Activated gamma-delta T cell (primary cell): ENCODE measurements at regions not wholly inside any gene's neighbourhood (a gene's known extent, or its start where the extent isn't known, plus 50 kb on each side); places are given as distances from the start of the nearest gene placed in this dataset.

ENCODE experiments used
- DNase-seq: peaks from one replicate; lab custom pipeline; 2025; lab: John Stamatoyannopoulos, UW

- no peak for DNase-seq
Measured at GRCh38 chr12:126191949-126192348, 1126.7 kb downstream of the AACS start.

GRCh38 chr12:126193190-126193589 is 1128.0 kb downstream of the AACS start:
- DNase-seq: no peak

- no peak for DNase-seq
Measured at GRCh38 chr12:126196263-126196662, 1131.0 kb downstream of the AACS start.

- no peak for DNase-seq
Measured at GRCh38 chr12:126198516-126198915, 1133.3 kb downstream of the AACS start.

GRCh38 chr12:126198966-126199692 is 1133.9 kb downstream of the AACS start:
- DNase-seq: no peak

GRCh38 chr12:126201981-126202537 is 1136.8 kb downstream of the AACS start:
- DNase-seq: no peak

GRCh38 chr12:126204326-126204725 is 1139.1 kb downstream of the AACS start:
- DNase-seq: no peak

- DNase-seq: no peak
Measured at GRCh38 chr12:126210026-126210425, 1144.8 kb downstream of the AACS start.

GRCh38 chr12:126210448-126210847 is 1145.2 kb downstream of the AACS start:
- no peak for DNase-seq

- no peak for DNase-seq
Measured at GRCh38 chr12:126212824-126213223, 1147.6 kb downstream of the AACS start.

- no peak for DNase-seq
Measured at GRCh38 chr12:126218697-126219096, 1153.5 kb downstream of the AACS start.

- DNase-seq: no peak
Measured at GRCh38 chr12:126219139-126219538, 1153.9 kb downstream of the AACS start.

- DNase-seq: no peak
Measured at GRCh38 chr12:126219654-126220279, 1154.5 kb downstream of the AACS start.

GRCh38 chr12:126224032-126224431 is 1158.8 kb downstream of the AACS start:
- no peak for DNase-seq

GRCh38 chr12:126228936-126229335 is 1163.7 kb downstream of the AACS start:
- DNase-seq: no peak

GRCh38 chr12:126232711-126233110 is 1167.5 kb downstream of the AACS start:
- DNase-seq: no peak

GRCh38 chr12:126233625-126234024 is 1168.4 kb downstream of the AACS start:
- no peak for DNase-seq

GRCh38 chr12:126243814-126244440 is 1178.7 kb downstream of the AACS start:
- DNase-seq: no peak

- no peak for DNase-seq
Measured at GRCh38 chr12:126247936-126248335, 1182.7 kb downstream of the AACS start.

GRCh38 chr12:126248871-126249403 is 1183.7 kb downstream of the AACS start:
- DNase-seq: no peak

- DNase-seq: no peak
Measured at GRCh38 chr12:126258190-126258589, 1193.0 kb downstream of the AACS start.

GRCh38 chr12:126262829-126263228 is 1197.6 kb downstream of the AACS start:
- no peak for DNase-seq

- DNase-seq: no peak
Measured at GRCh38 chr12:126268222-126268621, 1203.0 kb downstream of the AACS start.
